RCC 7860 (cell line): ENCODE measurements at regions not wholly inside any gene's neighbourhood (a gene's known extent, or its start where the extent isn't known, plus 50 kb on each side); places are given as distances from the start of the nearest gene placed in this dataset.
A peak's percentile ranks its signal among the peaks of the same experiment; 100 is the strongest.
"Not testable (repeated sequence)": the region's sequence is repeated elsewhere in the genome, so short reads cannot be mapped to it uniquely, and the experiment has no call there.

Experiments
- DNase-seq: peaks from one replicate; pipeline ENCODE4 v3.0.0-alpha.2; 2015; ENCODE audit warnings: low spot score
- FAIRE-seq: peaks from 2 replicates; lab custom pipeline; 2012; peaks lifted over from hg19 to GRCh38; lab: Jason Lieb, UNC

DNA sequence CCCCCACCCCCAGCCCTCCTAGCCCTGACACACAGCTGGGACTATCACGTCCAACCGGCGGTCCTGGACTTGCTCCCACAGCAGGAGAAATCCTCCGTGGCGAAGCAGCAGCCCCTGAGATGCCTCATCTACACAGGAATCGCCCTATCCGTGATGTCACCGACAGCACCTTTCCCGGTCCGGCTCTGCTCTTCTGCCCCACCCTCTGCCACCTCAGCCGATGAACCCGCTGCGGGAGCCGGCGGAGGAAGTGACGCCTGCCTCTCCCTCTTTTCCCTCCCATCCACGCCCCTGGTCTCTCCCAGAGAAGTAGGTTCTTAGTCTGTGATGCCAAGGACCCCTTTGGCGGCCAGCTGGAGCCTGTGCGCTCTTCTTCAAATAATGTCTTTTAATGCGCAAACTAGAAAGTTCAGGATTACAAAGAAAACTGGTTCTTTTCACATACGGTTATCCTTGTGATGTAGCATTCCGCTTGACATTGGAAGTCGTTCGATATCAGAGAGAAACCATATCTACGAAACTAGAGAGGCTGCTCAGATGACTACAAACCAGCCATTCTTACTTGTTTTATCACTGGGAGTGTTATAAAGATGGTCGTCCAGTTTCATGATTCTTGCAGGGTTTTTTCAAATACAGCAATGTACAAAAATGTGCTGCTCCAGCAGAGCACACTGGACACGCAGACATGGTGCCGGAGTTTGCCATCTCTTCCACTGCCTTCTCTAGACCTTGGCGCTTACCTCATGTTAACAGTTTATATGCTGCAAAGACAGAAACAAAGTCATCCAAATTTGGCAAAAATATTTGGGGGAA lies 120.3 kb downstream of the PPIAL4G start:
- FAIRE-seq: no peak
- DNase-seq: no peak

- FAIRE-seq (no peak), DNase-seq (no peak)
These were observed 120.9 kb downstream of the PPIAL4G start for GRCh38 chr1:148362216-148362611.

- FAIRE-seq, DNase-seq: not testable (repeated sequence)
These were observed 121.5 kb downstream of the PPIAL4G start for GRCh38 chr1:148361427-148362215.

GRCh38 chr1:148357037-148357436 lies 126.1 kb downstream of the PPIAL4G start:
- FAIRE-seq: no peak
- no peak for DNase-seq

- DNase-seq: no peak
- FAIRE-seq: no peak
These were observed 127.1 kb downstream of the PPIAL4G start for GRCh38 chr1:148355976-148356375.

DNA sequence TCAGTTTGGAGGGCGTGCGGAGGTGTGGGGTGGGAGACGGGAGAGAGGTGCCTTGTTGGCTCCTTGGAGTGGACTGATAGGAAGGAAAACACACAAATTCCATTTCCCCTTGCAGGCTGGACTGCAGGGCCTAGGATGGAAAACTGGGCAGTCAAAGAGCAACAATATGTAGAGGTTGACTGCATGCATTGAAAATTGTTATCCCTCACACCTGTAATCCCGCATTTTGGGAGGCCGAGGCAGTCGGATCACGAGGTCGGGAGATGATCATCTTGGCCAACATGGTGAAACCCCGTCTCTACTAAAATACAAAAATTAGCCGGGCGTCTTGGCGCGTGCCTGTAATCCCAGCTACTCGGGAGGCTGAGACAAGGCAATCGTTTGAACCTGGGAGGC lies 128.2 kb downstream of the PPIAL4G start:
- FAIRE-seq (no peak), DNase-seq (no peak)

DNA sequence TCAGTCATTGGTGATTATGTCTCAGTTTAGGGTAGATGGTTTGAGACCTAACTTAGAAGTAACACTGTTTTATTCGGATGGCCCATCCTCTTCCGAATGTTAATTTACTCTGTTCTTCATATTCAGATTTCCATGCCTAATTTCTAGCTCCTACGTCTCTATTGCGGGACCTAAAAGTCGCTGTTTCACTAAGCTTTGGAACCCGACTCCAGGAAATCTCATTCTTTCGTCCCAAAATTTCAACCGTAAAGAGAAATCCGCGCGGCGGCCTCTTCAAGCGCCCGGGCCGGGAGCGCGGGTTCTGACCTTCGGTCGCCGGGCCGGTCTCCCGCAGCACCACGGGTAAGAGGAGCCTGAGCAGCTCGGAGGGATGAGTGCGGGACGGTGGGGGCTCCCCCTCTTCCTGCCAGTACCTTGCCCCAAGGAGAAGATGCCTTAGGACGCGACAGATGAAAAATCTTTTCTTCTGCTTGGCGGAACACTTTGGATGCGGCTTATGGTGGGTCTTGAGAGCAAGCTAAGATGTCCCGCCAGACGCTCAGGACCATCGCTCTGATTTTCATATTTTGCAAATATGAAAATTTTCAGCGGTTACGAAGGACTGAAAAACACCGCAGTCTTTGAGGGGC lies 128.7 kb downstream of the PPIAL4G start:
- no peak for FAIRE-seq
- DNase-seq: no peak

GRCh38 chr1:148353461-148354283 lies 129.4 kb downstream of the PPIAL4G start:
- DNase-seq (peak; percentile 70), FAIRE-seq (no peak)

- FAIRE-seq: no peak
- no peak for DNase-seq
These were observed 130.5 kb downstream of the PPIAL4G start for GRCh38 chr1:148352470-148353053.

- no peak for DNase-seq
- no peak for FAIRE-seq
These were observed 135.3 kb downstream of the PPIAL4G start for GRCh38 chr1:148347781-148348180.

DNA sequence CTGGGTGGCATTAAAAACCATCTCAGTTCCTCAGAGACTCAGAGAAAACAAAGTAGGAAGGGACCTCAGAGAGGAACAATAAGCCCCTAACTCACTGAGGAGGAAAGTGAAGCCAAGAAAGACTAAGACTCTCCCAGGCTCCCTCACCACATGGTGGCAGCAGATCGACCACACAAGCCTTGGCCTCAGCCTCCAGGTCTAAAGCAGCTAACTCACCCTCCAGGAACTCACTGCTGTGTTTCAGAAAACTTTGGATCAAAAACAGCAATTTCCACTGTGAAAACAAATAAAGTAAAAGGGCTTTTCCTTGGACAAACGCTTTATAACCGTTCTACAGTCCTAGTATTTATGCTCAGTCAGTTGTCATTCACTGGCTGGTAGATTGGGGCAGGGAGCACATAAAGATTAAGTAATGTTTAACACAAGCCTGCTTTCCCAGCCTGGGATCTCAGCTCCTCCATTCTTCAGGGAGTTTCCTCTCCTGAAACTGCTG lies 137.4 kb downstream of the PPIAL4G start:
- peak; percentile 14 for DNase-seq
- not testable (repeated sequence) for FAIRE-seq

DNA sequence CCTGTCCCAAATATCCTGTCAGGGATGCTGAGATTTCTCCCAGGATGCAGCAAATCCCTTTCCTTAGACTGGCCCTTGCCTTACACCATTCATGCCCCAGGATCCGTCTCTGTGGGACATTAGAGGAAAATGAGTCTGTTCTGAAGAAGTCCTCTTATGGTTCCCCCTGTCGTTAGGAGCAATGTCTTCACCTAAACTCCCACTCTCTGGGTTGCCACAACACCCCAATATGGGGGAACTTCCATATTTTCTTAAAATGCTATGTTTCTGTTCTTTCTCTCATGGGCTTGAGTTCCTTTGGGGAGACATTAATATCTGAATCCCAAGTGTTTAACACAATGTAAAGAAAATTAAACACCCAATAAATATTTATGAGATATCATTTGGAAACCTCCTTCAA lies 138.5 kb downstream of the PPIAL4G start:
- not testable (repeated sequence) for DNase-seq, FAIRE-seq

GRCh38 chr1:148341729-148342128 lies 141.4 kb downstream of the PPIAL4G start:
- not testable (repeated sequence) for DNase-seq, FAIRE-seq

GRCh38 chr1:148336121-148336918 lies 146.8 kb downstream of the PPIAL4G start:
- not testable (repeated sequence) for FAIRE-seq, DNase-seq

DNA sequence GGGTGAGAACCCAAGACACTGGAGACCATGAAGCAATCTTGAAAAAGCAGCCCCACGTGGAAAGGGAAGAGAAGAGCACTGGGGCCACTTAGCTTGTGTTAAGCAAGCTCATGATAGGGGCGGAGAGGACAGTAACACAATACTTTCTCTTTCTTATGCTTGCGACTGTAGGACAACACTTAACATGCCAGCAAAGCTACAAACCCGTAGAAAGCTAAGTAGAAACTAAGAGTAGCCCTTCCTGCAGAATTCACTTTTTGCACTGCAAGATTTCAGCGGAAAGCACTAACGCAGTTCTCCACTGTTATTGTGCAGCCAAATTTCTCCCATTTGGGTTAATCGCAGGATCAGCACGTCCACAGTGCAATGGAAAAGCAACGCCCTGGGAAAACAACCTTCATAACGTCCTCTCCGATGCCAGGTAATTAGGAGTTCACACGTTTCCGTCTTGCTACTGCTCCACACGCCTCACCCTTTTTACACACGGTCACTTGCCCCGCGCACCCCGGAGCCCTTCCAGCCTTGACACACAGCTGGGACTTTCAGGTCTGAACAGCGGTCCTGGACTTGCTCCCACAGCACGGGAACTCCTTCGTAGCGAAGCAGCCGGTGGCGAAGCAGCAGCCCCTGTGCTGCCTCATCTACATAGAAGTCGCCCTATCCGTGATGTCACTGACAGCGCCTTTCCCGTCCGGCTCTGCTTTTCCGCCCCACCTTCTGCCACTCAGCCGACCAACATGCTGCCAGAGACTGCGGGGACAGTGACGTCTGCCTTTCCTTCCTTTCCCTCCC lies 148.6 kb downstream of the PPIAL4G start:
- peak; percentile 88 for DNase-seq
- FAIRE-seq: no peak

DNA sequence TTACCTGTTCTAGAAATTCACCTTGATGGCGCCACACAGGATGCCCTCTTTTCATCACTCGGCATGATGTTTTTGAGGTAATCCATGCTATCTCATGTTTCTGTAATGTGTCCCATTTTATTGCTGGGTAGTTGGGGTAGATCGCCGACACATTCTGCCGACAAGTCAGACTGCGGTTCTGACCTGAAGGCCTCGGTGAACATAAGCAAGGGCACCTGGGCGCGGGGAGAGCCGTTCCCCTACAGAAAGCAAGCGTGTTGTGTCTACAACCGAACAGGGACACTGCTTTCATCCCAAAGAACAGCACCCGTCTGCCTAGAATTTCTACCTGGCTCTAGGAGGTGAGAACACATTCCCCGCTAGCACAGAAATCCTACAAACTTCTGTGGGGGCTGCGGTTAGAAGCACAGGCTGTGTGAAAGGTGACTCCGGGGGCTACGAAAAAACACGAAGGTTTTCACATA lies 149.2 kb downstream of the PPIAL4G start:
- DNase-seq: no peak

GRCh38 chr1:148328884-148329283 lies 154.2 kb downstream of the PPIAL4G start:
- no peak for FAIRE-seq

More for the DNA sequence above, 149.2 kb downstream of the PPIAL4G start:
- FAIRE-seq: no peak

DNA sequence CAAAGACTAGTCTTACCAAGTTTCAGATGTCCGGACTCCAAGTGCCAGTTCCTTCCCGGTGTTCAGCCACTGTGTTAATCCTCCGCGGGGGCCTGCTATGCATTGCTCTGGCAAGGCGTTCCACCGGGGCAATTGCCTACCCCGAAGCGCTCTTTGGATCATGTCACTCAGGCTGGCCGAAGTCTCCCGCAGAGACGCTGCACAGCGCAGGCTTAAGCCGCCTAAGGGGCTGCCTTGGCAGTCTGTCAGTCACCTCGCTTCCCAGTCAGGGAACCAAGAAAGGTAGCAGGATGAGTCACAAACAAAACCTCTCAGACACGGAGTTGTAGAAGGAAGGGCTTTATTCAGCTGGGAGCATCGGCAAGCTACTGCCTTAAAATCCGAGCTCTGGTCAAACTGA lies 158.1 kb downstream of the PPIAL4G start:
- not testable (repeated sequence) for FAIRE-seq, DNase-seq

More at GRCh38 chr1:148328884-148329283, 154.2 kb downstream of the PPIAL4G start:
- no peak for DNase-seq
